H1 (cell line): ENCODE measurements at regions not wholly inside any gene's neighbourhood (a gene's known extent, or its start where the extent isn't known, plus 50 kb on each side); places are given as distances from the start of the nearest gene placed in this dataset.

Source experiments
- CTCF ChIA-PET: fragments of 300-600 bp; sonication (Branson Sonifier 250); formaldehyde crosslinking; loops from one replicate; lab custom pipeline; 2021; ENCODE audit not compliant: partially characterized antibody; lab: Charles Lee
- POLR2A ChIA-PET: fragments of 300-600 bp; sonication (Branson Sonifier 250); formaldehyde crosslinking; loops from one replicate; lab custom pipeline; 2021; ENCODE audit warnings: inconsistent platforms; ENCODE audit not compliant: partially characterized antibody; lab: Charles Lee
- DNase-seq, 2 experiments: peaks; one replicate each; pipeline versions ENCODE4 v3.0.0 to v3.0.0-alpha.2; 2010 to 2022; ENCODE audit warnings: low spot score in 2 of 2, low read depth in 1 of 2, mixed read lengths in 1 of 2
- FAIRE-seq: peaks from 2 replicates; lab custom pipeline; 2011; peaks lifted over from hg19 to GRCh38; lab: Jason Lieb, UNC
- H2AFZ ChIP-seq: 2 replicates; pipeline ENCODE4 v1.8.1; 2012; ENCODE audit warnings: low read length, inconsistent platforms
- H2AK5ac ChIP-seq: 2 replicates; pipeline ENCODE4 v1.6.1; 2013; ENCODE audit warnings: low read depth, low read length
- H2BK120ac ChIP-seq: replicated peaks from 2 replicates; pipeline ENCODE3; 2013; ENCODE audit warnings: low read depth, low read length, inconsistent platforms
- H2BK12ac ChIP-seq: 2 replicates; pipeline ENCODE4 v1.6.1; 2013; ENCODE audit warnings: low read depth, low read length
- H2BK15ac ChIP-seq: 2 replicates; pipeline ENCODE4 v1.6.1; 2013; ENCODE audit warnings: low read length
- H2BK20ac ChIP-seq: 2 replicates; pipeline ENCODE4 v1.6.1; 2013; ENCODE audit warnings: low read length
- H2BK5ac ChIP-seq: 2 replicates; pipeline ENCODE4 v1.6.1; 2013; ENCODE audit warnings: low read depth, low read length
- H3K14ac ChIP-seq: 2 replicates; pipeline ENCODE4 v1.6.1; 2013; ENCODE audit warnings: inconsistent platforms; ENCODE audit not compliant: insufficient read length
- H3K18ac ChIP-seq: 2 replicates; pipeline ENCODE4 v1.6.1; 2013; ENCODE audit warnings: low read length; ENCODE audit errors: extremely low read depth
- H3K23ac ChIP-seq: 2 replicates; pipeline ENCODE4 v1.6.1; 2013; ENCODE audit warnings: inconsistent platforms; ENCODE audit not compliant: insufficient read length
- H3K23me2 ChIP-seq: 2 replicates; pipeline ENCODE4 v1.6.1; 2013; ENCODE audit warnings: low read depth, low read length
- H3K27ac ChIP-seq: 2 replicates; pipeline ENCODE4 v1.6.1; 2011; ENCODE audit warnings: low read depth, low read length, inconsistent platforms
- H3K27me3 ChIP-seq, 4 experiments: replicated peaks in 1 of 4; 1 replicate in 1 of 4; 2 replicates in 3 of 4; pipeline versions ENCODE4 v1.6.1 to v1.8.1; 2011 to 2013; ENCODE audit warnings: low read length in 3 of 4, mild to moderate bottlenecking in 3 of 4, inconsistent platforms in 2 of 4, mixed read lengths in 2 of 4, moderate library complexity in 1 of 4; ENCODE audit not compliant: control insufficient read depth in 3 of 4, insufficient read depth in 3 of 4; ENCODE audit errors: extremely low read depth in 1 of 4
- H3K36me3 ChIP-seq, 4 experiments: 2 replicates each; pipeline versions ENCODE4 v1.6.1 to v1.8.1; 2011 to 2013; ENCODE audit warnings: mild to moderate bottlenecking in 4 of 4, low read length in 3 of 4, moderate library complexity in 2 of 4, control low read depth in 1 of 4, inconsistent platforms in 1 of 4; ENCODE audit not compliant: insufficient read depth in 4 of 4, control insufficient read depth in 2 of 4
- H3K4ac ChIP-seq: replicated peaks from 2 replicates; pipeline ENCODE3; 2013; ENCODE audit warnings: low read length, low read depth, mixed read lengths, inconsistent platforms; ENCODE audit not compliant: insufficient read length
- H3K4me1 ChIP-seq, 4 experiments: replicated peaks in 1 of 4; 1 replicate in 1 of 4; 2 replicates in 3 of 4; pipeline versions ENCODE4 v1.6.1 to v1.8.1; 2011 to 2013; ENCODE audit warnings: low read length in 3 of 4, inconsistent platforms in 2 of 4, mixed read lengths in 1 of 4; ENCODE audit not compliant: insufficient read depth in 4 of 4, control insufficient read depth in 3 of 4
- H3K4me2 ChIP-seq, 2 experiments: 2 replicates each; pipeline versions ENCODE4 v1.6.1 to v1.8.1; 2011 to 2013; ENCODE audit warnings: low read depth in 2 of 2, low read length in 2 of 2, control low read depth in 1 of 2, inconsistent platforms in 1 of 2, mild to moderate bottlenecking in 1 of 2; ENCODE audit not compliant: insufficient read depth in 1 of 2
- H3K4me3 ChIP-seq, 4 experiments: fragments of 200-600, 300-600 bp in 1 of 4; sonication (generic), shearing (Covaris generic), sonication (Bioruptor Twin) in 1 of 4; 2 replicates each; pipeline versions ENCODE4 v1.5.1 to v1.8.1; 2011 to 2016; ENCODE audit warnings: low read length in 4 of 4, low read depth in 3 of 4, control low read depth in 2 of 4, inconsistent platforms in 2 of 4, mild to moderate bottlenecking in 2 of 4, mixed read lengths in 1 of 4, moderate library complexity in 1 of 4; ENCODE audit not compliant: insufficient read depth in 2 of 4; ENCODE audit errors: extremely low read depth in 1 of 4
- H3K56ac ChIP-seq: replicated peaks from 2 replicates; pipeline ENCODE3; 2013; ENCODE audit warnings: low read depth, mild to moderate bottlenecking, mixed read lengths, low read length, inconsistent platforms; ENCODE audit not compliant: insufficient read length
- H3K79me1 ChIP-seq: 2 replicates; pipeline ENCODE4 v1.6.1; 2013; ENCODE audit warnings: low read depth, low read length, control low read depth
- H3K79me2 ChIP-seq, 2 experiments: 2 replicates each; pipeline versions ENCODE4 v1.6.1 to v1.8.1; 2012 to 2013; ENCODE audit warnings: low read length in 2 of 2, mild to moderate bottlenecking in 2 of 2, inconsistent platforms in 1 of 2; ENCODE audit not compliant: insufficient read depth in 2 of 2, control insufficient read depth in 1 of 2
- H3K9ac ChIP-seq, 4 experiments: replicated peaks in 1 of 4; 1 replicate in 1 of 4; 2 replicates in 3 of 4; pipeline versions ENCODE4 v1.6.1 to v1.8.1; 2011 to 2013; ENCODE audit warnings: low read depth in 3 of 4, low read length in 3 of 4, control low read depth in 2 of 4, mild to moderate bottlenecking in 2 of 4, moderate library complexity in 2 of 4, inconsistent platforms in 1 of 4; ENCODE audit errors: extremely low read depth in 1 of 4
- H3K9me3 ChIP-seq, 2 experiments: 2 replicates each; pipeline versions ENCODE4 v1.6.1 to v1.8.1; 2012 to 2013; ENCODE audit warnings: mild to moderate bottlenecking in 2 of 2, moderate library complexity in 2 of 2, control low read depth in 1 of 2, inconsistent platforms in 1 of 2, low read depth in 1 of 2, low read length in 1 of 2, mixed read lengths in 1 of 2; ENCODE audit not compliant: insufficient read depth in 2 of 2
- H4K20me1 ChIP-seq, 2 experiments: replicated peaks in 1 of 2; 2 replicates each; pipeline versions ENCODE3 to v1.8.1; 2011 to 2013; ENCODE audit warnings: inconsistent platforms in 2 of 2, low read length in 2 of 2, mild to moderate bottlenecking in 1 of 2; ENCODE audit not compliant: insufficient read depth in 2 of 2, control insufficient read depth in 1 of 2
- H4K5ac ChIP-seq: 2 replicates; pipeline ENCODE4 v1.6.1; 2013; ENCODE audit warnings: low read length, low read depth, mixed read lengths, inconsistent platforms; ENCODE audit not compliant: insufficient read length
- H4K8ac ChIP-seq: 2 replicates; pipeline ENCODE4 v1.8.0; 2013; ENCODE audit warnings: mild to moderate bottlenecking, moderate library complexity, low read length, inconsistent platforms; ENCODE audit not compliant: insufficient read depth; ENCODE audit errors: extremely low read depth
- H4K91ac ChIP-seq: replicated peaks from 2 replicates; pipeline ENCODE3; 2013; ENCODE audit warnings: low read length, mixed read lengths, inconsistent platforms; ENCODE audit not compliant: insufficient read length
- ASH2L ChIP-seq: fragments of 200-600, 300-600 bp; sonication (generic); IDR thresholded peaks from one replicate; pipeline ENCODE4 v1.7.1; 2017; ENCODE audit warnings: low read length
- BCL11A ChIP-seq, 2 experiments: IDR thresholded peaks; one replicate each; pipeline ENCODE4 v1.6.1; 2011; ENCODE audit warnings: low read depth in 2 of 2, low read length in 2 of 2, mild to moderate bottlenecking in 2 of 2
- CBX8 ChIP-seq: fragments of 300-800, 300-1000 bp; sonication (generic); IDR thresholded peaks from 2 replicates; pipeline ENCODE4 v1.7.1; 2016; ENCODE audit warnings: low read depth, low read length, borderline replicate concordance
- HDAC2 ChIP-seq, 2 experiments: fragments of 300-600 bp in 1 of 2; sonication (generic) in 1 of 2; IDR thresholded peaks; 2 replicates each; pipeline ENCODE4 v1.6.1; 2011 to 2012; ENCODE audit warnings: low read depth in 2 of 2, low read length in 2 of 2, mild to moderate bottlenecking in 2 of 2, moderate library complexity in 2 of 2, borderline replicate concordance in 1 of 2, inconsistent platforms in 1 of 2
- HDAC6 ChIP-seq: IDR thresholded peaks from one replicate; pipeline ENCODE4 v1.7.1; 2012; ENCODE audit warnings: low read depth, mild to moderate bottlenecking, inconsistent platforms, low read length, moderate library complexity
- JUND ChIP-seq: IDR thresholded peaks from 2 replicates; pipeline ENCODE4 v1.6.1; 2011; ENCODE audit warnings: mild to moderate bottlenecking, improper control_type of control experiment, low read length
- MAFK ChIP-seq: IDR thresholded peaks from 2 replicates; pipeline ENCODE4 v1.6.1; 2012; ENCODE audit warnings: low read depth, mild to moderate bottlenecking, improper control_type of control experiment, low read length
- POLR2AphosphoS5 ChIP-seq: IDR thresholded peaks from 2 replicates; pipeline ENCODE4 v1.6.1; 2011; ENCODE audit warnings: low read depth, low read length
- RBBP5 ChIP-seq: IDR thresholded peaks from 2 replicates; pipeline ENCODE4 v1.7.1; 2012; ENCODE audit warnings: low read depth, mild to moderate bottlenecking, inconsistent platforms, low read length, moderate library complexity, borderline replicate concordance
- SP4 ChIP-seq: IDR thresholded peaks from 2 replicates; pipeline ENCODE4 v1.6.1; 2012; ENCODE audit warnings: low read length, inconsistent platforms
- SRF ChIP-seq: IDR thresholded peaks from 2 replicates; pipeline ENCODE4 v1.6.1; 2011; ENCODE audit warnings: mild to moderate bottlenecking, low read depth, low read length, moderate library complexity
- TEAD4 ChIP-seq: IDR thresholded peaks from 2 replicates; pipeline ENCODE4 v1.6.1; 2012; ENCODE audit warnings: low read depth, low read length, inconsistent platforms, mixed read lengths
- WGBS, 2 experiments: shearing (Covaris generic) in 1 of 2; methylation state at CpG; one replicate each; pipeline versions ENCODE4 v1.1.6 to v1.1.7; 2013 to 2015; ENCODE audit warnings: low lambda C conversion rate in 2 of 2, mixed read lengths in 2 of 2, inconsistent platforms in 1 of 2, low coverage in 1 of 2, missing lambda C conversion rate in 1 of 2; ENCODE audit not compliant: insufficient replicate concordance in 2 of 2, insufficient coverage in 1 of 2, insufficient read length in 1 of 2; ENCODE audit errors: extremely low coverage in 1 of 2, missing lambda C conversion rate in 1 of 2; 5-methylcytosine and 5-hydroxymethylcytosine counted together

DNA sequence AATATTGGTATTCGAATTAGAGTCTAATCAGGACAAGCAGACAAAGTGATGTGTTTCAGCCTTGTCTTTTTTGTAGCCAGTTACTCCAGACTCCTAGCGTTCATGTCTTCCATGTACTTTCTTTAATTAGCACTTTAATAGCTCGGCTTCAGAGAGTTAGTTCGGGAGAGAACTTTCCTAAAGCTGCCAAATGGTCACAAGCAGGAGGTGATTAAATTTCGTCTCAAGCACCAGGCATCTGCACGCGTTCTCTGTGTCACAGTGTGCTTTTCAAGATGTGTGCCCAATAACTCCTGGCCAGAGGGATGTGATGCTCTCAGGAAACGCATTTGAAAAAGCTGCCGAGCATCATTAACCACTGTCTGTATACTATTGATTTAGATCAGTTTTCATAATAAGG lies 790.8 kb downstream of the SOCS6 start:
- Histone ChIP-seq H3K4me3 (no peak overlapping the region), H4K5ac (no peak overlapping the region), H3K4me1 (no peaks in the 10 kb centered on the region), H2BK5ac (no peak overlapping the region), H2BK15ac (no peak overlapping the region), H3K27me3 (no peaks in the 10 kb centered on the region; a peak in 1 of 7 replicates)
- WGBS, 2 experiments, result 80% methylated on average over 9 of the region's 9 CpGs; no CpG with 5 or more reads in 1 of the 2 experiments
- TF ChIP-seq BCL11A (IDR thresholded peaks at IDR 0.05; ENCODE audit: low read depth in 2 of 2, low read length in 2 of 2) (no peak), JUND (no peak), TEAD4 (no peak), SP4 (no peak), RBBP5 (no peak), MAFK (no peak), HDAC2 (IDR thresholded peaks at IDR 0.05; ENCODE audit: borderline replicate concordance in 1 of 2, low read depth in 2 of 2, low read length in 2 of 2) (no peak), HDAC6 (no peak), POLR2AphosphoS5 (no peak), SRF (no peak), ASH2L (no peak), CBX8 (no peak)
- TF ChIP-seq, all 59 proteins: peak for 0
- H3K23me2 ChIP-seq, result no peaks in the 10 kb centered on the region
- no peak for DNase-seq
- no peaks in the 10 kb centered on the region for H3K79me2 ChIP-seq
- H3K14ac ChIP-seq, result no peak overlapping the region
- ChIA-PET CTCF (no interaction called here), POLR2A (no interaction called here)
- H3K27ac ChIP-seq, result no peak overlapping the region
- no peak overlapping the region for H4K8ac ChIP-seq
- H3K18ac ChIP-seq, result no peak overlapping the region
- no peak overlapping the region for H3K9ac ChIP-seq
- no peak overlapping the region for H3K4me2 ChIP-seq
- no peaks in the 10 kb centered on the region for H3K79me1 ChIP-seq
- H2AFZ ChIP-seq, result no peak overlapping the region
- H3K4ac ChIP-seq, result no peak overlapping the region
- H2BK12ac ChIP-seq, result no peak overlapping the region
- no peak overlapping the region for H2BK20ac ChIP-seq
- no peak overlapping the region for H4K91ac ChIP-seq
- no peak overlapping the region for H2AK5ac ChIP-seq
- H3K9me3 ChIP-seq, result peaks cover 49 to 61% of the 10 kb centered on the region in 2 experiments
- no peak overlapping the region for H3K56ac ChIP-seq
- H2BK120ac ChIP-seq, result no peak overlapping the region
- FAIRE-seq, result no peak
- H4K20me1 ChIP-seq, result no peaks in the 10 kb centered on the region
- H3K36me3 ChIP-seq, result no peaks in the 10 kb centered on the region
- no peak overlapping the region for H3K23ac ChIP-seq
